ELF-1 (cell line): ENCODE measurements at regions not wholly inside any gene's neighbourhood (a gene's known extent, or its start where the extent isn't known, plus 50 kb on each side); places are given as distances from the start of the nearest gene placed in this dataset.

Experiments
- DNase-seq: peaks from one replicate; pipeline ENCODE4 v3.0.0-alpha.2; 2016; ENCODE audit warnings: low read depth, low spot score

DNA sequence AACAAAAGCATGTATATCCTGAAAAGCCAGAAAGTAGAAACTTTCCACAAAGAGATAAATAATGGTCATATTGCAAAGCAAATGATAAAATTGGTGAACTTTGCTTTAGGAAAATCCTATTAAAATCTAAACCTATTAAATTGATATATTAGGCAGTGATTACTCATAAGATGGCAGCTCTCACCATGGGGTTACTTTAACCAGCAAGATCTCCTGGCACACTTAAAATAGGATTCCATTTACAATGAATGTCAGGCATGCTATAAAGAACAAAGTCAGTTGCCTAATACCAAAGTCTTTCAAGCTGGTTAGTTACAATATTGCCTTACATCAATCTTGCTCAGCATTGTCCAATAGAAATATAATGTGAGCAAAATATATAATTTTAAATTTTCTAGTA, 816.2 kb downstream of the BCL11A start:
- no peak for DNase-seq

DNA sequence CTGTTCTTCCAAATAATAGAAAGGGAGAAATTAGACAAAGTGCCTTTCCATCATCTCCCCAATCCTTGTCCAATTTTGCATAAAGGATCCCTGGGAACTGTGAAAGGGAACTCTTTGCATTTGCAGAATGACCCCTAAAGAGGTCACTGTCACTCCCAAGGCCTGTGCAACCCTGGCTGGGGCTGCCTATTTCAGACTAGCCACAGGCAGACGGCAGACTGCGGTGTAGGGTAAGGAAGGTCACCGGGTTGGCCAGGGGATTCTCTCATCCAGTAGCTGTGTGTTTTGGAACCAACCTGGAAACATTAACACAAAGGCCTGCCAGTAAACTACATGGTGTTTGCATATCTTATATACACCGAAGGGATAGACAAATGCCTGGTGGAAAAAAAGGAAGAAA, 818.7 kb downstream of the BCL11A start:
- DNase-seq: no peak

DNA sequence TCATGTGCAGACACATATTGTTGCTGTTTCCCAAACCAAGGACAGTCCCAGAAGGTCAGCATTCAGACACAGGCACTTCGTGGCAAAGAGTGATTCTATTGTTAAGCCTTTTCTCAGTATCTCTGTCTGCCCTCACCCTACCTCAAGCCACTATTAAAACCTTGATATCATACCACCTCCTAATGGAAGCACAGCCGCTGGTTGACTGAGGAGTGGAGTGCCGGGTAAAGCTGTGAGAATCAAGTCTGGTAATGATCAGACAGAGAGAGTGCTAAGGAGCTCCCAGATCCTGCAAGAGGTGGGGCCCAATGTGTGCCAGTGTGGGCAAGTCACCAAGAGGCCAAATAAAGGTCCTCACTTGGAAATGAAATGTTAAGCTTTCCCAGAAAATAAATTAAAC, 819.5 kb downstream of the BCL11A start:
- DNase-seq: no peak

DNA sequence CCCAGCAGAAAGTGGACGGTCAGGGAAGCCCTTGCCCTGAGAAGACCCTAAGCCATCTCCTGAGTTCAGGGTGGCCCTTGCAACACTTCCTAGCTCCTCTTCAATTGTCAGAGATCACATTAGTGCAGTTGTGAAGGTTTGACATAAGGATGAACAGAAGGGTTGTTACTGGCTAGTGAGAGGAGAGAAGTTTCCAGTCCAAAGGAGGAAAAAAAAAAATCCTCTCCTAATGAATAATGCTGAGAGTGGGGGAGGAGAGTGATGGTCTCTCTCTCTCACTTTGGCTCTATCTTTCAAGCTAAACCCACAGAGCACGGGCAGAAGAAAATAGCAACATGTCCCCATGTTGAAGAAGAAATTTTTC, 819.9 kb downstream of the BCL11A start:
- no peak for DNase-seq

DNA sequence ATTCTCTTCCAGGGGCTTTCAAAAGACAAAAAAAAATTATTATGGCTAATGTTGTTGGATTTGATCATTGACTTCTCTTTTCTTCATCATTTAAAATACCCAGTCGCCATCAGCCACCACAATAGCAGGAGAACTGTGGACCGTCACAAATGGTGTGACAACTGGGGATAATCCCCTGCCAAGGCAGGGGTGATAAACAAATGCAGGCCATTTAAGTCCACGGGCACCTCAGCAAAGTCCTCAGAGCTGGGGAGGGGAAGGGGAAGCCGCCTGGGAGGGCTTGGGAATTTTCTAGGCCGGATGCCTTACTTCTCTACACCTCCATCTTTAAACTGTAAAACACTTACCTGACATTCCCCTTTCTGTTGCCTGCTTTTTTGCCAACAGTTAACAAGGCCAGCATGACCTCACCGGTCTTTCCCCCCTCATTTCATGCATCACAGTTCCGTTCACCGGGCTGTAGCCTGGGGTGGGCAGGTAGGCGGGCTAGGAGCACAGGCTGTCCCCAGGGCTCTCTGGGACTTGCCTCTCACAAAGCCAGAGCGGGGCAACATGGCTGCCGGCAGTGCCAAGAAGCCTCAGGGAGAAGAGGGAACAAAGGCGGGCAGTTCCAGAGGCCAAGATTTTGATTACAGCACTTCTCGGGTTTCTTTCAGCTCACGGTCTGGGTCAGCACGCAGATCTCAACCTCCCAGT, 820.4 kb downstream of the BCL11A start:
- peak; percentile 67 for DNase-seq

DNA sequence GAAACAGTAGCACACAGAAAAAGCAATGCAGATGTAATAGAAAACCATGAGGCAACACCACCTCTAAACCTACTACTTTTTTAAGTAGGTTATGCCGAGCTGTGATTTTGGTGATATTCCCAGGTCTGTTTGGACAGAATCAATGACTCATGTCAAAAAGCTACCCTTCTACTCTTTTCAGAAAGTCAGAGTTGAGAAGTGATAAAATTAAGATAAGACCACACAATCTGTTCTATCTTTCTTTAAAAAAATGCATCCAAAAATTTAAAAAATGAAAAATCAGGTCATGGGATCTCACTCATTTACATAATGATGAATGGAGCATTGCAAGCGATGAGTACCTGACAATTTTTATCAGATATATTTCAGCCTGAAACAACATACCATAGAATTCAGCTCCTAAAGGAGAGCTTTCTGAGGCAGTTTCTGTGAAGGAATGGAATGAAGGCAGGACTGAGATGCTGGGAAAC, 826.3 kb downstream of the BCL11A start:
- no peak for DNase-seq

DNA sequence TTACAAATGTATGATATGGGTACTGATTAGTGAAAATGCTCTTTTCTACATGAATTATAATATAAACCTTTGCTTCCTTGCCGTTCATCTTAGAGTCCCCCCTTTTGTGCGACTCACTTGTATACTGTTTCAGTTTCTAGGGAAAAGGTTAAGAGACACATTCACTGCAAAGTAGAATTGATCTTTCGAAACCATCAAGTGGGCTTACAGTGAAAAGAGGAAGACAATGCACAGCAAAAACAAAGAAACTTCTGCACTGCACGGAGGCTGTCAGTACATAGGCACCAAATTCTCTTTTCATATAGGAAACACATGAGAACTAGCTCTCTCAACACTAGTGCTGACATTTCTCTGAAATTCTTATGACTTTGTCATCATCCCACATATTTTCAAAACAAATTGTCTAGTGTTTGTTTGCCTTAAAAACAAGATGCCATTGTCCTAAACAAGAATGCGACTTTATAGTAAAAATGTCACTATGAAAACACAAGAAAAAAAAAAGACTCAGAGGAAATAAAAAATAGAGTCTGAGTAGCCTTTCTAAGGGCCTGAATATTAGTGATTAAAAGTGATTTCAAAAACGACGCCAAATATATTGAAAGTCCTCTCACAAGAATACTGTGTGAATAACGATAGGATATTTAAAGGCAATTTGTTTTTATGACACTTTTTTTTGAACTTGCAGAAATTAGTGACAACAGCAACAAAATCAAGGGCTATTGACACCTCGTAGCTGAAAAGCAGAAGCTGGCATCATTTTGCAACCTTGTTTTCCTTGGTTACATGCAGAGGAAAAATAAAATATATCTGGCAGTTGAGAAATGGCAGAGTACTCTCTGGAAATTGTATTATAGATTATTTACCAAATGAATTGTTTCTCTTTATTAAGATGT, 827.0 kb downstream of the BCL11A start:
- no peak for DNase-seq

DNA sequence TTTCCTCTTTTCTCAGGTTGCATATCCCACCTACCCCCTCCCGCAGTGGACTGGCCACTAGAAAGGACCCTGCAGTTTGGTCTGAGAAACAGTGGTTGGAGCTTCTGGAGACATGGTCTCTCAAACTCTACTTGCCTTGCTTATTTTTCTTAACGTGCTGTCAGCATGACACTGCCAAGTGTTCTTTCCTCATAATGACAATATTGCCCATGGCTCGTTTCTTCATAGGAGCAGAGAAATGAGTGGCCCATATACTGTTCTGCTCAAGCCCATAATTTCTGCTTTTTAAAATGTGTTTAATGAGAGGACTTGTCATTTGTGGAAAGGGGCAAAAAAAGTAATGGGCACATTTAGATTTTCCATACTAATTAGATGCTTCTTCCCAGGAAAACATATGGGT, 828.7 kb downstream of the BCL11A start:
- no peak for DNase-seq

DNA sequence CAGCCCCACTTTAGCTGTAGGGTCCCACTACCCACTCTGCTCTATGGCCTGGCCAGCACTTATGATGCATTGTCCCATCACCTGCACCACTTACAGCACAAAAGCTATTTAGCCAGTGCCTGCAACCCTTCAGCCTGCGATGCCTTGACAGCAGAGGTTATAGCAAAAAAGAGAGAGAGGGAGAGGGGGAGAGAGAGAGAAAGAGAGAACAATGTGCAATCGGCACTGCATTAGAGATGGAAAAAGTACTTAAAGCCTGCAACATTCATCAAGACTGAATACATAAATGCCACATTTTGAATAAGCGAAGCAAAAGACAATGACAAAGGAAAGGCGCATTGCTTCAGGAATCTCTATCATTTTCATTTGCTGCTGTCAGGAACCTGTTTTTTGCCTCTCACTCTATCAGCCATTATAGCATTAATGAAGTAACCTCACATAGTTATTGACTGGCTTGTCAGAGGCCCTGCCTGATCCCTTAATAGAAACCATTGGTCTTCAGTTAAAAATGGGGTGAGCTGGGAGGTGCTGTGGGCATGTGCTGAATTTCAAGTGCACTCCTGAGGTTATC, 833.1 kb downstream of the BCL11A start:
- DNase-seq: no peak

DNA sequence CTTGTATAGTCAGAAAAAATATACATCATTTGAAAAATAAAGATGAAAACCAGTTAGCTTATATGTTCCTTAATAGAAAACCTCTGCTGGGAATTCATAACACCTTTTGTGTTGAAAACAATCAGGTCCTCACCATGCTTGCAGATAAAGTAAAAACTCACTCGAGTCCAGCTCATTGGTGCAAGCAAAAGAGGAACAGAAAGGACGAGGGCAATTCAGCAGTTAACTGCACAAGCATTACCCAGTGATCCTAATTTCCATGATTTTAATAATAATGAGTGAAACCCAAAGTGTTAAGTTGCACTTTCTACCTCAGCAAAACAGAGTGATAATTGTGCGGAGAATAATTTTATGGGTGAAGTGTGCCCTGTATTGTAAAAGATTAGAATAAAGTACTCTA, 839.9 kb downstream of the BCL11A start:
- no peak for DNase-seq

DNA sequence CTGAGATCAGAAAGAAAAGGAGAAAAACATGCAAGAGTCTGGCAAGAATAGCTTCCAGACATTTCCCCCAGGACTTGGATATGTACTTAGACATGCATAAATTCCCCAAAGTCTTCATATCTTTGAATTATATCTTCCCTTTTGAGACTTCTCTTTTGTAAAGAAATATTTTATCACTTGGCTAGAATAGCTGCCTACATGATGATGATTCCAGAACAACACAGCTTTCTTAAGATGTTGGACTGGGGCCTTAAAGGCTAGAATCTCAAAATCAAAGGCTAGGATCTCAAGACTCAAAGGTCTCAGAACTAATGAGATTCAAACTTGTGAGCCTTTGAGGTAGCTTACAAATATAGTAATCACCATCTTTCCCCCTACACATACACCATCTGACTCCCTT, 842.3 kb downstream of the BCL11A start:
- no peak for DNase-seq

DNA sequence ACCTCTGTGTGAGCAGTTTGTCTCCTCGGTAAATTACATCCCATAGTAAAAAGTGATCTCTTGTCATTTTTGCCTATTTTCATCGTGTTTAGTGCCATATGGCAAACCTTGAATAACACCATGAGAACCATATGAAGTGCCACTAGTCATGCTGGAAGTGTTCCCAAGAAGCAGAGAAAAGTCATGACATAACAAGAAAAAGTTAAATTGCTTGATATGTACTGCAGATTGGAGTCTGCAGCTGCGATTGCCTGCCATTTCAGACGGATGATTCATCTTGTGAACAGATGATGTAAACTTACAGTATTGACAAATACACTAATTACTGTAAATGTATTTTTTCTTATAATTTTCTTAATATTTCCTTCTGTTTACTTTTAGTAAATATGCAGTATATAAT, 846.7 kb downstream of the BCL11A start:
- DNase-seq: no peak

DNA sequence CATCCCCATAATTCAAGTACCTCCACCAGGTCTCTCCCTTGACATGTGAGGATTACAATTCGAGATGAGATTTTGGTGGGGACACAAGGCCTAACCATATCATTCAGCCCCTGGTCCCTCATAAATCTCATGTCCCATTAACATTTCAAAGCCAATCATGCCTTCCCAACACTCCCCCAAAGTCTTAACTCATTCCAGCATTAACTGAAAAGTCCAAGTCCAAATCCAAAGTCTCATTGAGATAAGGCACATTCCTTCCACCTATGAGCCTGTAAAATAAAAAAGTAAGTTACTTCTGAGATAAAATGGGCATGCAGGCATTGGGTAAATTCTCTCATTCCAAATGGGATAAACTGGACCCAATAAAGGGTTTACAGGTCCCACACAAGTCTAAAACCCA, 849.7 kb downstream of the BCL11A start:
- no peak for DNase-seq

DNA sequence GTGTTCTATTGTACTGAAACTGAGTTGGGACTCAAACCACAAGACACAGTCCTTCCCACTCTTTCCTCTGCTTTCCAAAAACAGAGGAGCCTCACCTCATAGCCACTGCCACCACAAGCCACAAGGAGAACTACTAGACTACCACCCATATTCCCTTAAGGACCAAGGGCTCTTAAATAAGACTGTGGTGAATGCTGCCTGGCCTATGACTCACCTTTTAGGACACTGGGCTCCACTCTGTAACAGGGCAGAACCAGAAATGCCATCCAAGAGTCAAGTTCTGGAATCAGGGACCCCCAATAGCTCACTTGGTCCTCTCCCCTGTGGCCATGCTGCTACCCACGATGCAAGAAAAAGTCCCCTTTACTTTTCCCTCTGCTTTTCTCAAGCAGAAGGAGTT, 851.4 kb downstream of the BCL11A start:
- no peak for DNase-seq

DNA sequence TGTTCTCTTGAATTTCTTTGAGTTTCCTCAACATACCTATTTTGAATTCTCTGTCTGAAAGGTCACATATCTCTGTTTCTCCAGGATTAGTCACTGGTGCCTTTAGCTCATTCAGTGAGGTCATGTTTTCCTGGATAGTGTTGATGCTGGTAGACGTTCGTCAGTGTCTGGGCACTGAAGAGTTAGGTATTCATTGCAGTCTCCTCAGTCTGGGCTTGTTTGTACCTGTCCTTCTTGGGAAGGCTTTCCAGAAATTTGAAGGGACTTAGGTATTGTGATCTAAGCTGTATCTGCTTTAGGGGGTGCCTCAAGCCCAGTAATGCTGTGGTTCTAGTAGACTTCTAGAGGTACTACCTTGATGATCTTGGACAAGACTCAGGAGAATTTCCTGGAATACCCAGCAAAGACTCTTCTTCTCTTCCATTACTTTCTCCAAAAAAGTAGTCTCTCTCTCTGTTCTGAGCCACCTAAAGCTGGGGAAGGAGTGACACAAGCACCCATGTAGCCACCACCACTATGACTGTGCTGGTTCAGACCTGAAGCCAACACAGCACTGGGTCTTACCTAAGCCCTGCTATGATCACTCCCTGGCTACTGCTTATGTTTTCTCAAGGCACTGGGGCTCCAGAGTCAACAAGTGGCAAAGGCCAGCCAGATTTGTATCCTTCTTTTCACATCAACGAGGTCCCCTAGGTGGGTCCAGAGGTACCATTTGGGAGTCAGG, 852.0 kb downstream of the BCL11A start:
- DNase-seq: no peak

DNA sequence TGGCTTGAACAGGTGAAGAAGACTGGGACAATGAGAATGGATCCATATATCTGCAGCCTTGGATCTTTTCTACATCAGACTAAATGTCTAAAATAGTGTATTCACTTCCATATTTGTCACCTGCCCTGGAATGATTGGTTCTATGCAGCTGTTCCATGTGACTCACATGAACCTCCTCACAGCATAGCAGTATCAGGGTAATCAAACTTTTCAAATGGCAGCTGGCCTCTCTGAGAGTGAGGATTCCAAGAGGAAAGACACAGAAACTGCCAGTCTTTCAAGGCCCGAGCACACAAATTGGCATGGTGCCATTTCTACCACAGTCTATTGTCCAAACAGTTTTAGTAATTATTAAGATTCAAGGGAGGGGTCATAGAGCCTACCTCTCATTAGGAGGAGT, 859.3 kb downstream of the BCL11A start:
- no peak for DNase-seq

DNA sequence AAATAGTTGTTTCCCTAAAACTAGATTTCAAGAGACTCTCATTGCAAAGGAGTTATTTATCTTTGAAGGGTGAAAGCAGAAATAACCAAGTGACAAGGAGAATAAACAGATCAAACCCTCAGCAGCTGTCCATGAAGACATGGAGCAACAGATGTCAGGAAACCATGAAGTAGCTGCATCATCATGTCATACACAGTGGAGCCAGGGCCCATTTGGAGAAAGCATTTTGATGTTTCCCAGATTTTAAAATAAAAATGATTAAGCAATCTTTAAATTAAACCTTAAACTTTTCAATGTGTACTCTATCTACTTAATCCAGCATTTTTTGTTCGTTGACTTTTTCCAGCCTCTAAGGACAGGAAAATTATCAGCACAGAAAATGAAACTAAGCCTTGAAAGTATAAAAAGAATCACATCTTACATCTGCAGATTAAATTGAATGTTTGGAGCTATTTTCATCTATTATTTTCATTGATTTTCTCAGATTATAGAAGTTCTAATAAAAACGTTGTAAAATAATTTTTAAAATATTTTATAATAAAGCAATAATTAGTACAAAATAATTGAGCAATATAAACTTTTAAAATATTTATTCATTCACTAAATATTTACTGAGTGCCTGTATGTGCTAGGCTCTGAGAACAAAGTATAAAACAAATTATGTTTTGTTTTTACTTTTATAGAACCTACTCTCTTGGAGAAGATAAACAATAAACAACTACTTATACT, 860.1 kb downstream of the BCL11A start:
- DNase-seq: no peak

DNA sequence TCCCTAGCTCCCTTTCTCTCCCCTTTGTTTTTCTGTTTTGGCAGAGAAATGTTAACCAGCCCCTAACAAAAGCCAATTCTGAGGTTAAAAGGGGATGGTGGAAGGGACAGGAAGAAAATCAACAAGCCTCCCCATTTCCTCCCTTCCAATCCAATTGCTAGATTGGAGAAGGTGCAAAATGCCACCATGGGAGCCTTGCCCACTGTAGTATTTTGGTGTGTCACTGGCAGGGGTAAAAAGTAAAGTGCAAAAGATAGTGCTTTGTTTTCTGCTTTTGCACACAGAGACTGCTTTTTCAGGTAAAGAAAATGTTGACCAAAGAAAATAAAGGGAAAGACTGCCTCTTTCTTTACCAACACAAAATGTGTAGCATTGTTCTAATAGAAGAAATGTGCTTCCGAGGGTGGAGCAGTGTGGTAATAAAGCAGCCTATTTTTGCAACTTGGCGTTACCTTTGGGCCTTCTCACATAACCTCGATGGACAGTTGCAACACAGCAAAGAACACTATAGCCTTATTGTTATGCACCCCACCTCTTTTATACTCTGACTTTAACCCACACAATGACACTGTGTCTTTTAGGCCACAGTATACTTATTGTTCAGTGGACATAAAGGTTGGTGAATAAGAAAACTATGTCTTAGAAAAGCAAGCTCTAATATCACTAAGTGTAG, 861.8 kb downstream of the BCL11A start:
- DNase-seq: no peak

DNA sequence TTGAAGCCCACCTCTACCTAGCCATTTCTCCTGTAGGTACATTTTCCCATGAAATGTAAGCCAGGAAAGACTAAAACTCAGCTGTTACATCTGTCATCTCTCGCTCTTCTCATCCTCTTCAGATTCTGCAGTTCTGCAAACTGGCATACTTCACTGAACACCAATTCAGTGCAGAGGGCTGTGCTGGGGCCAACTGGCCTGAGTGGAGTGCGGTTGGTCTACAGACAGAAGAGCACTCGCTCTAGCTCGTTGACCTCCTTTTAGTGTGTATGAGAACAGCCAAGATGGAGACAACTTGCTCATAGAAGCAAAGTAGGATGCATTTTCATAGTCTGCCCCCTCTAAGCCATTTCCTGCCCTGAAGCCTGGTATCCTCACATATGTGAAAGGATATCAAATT, 862.6 kb downstream of the BCL11A start:
- no peak for DNase-seq

DNA sequence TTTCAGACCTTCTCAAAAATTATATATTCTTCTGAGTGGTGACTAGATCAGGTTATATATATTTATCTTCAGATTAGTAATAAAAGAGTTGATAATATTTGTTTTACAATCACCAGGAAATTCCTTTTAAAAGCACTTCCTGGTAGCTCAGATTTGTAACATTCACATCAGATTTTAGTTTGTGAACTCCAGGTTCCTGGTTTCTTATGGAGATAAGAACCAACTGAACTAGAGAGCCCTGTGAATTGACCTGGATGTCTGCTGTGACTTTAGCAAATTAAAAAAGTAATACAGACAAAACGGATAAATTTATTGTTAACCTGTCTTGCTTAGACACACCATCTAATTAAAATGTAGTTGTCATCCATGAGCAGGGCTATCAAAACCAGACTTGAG, 868.7 kb downstream of the BCL11A start:
- DNase-seq: no peak
